HG03432 (cell line): ENCODE measurements at regions not wholly inside any gene's neighbourhood (a gene's known extent, or its start where the extent isn't known, plus 50 kb on each side); places are given as distances from the start of the nearest gene placed in this dataset.
A peak's percentile ranks its signal among the peaks of the same experiment; 100 is the strongest.
"Not testable (repeated sequence)": the region's sequence is repeated elsewhere in the genome, so short reads cannot be mapped to it uniquely, and the experiment has no call there.

ENCODE experiments used
- ATAC-seq: cut with Tn5 transposase; IDR thresholded peaks from one replicate; pipeline ENCODE4 v1.9.1; 2021; ENCODE audit warnings: mild to moderate bottlenecking, moderate library complexity; ENCODE audit not compliant: unreplicated experiment

- no peak for ATAC-seq
Measured at GRCh38 chr6:102742754-102743356, 1349.3 kb downstream of the GRIK2 start.

- ATAC-seq = no peak
Measured at GRCh38 chr6:102742028-102742427, 1348.5 kb downstream of the GRIK2 start.

- ATAC-seq = no peak
Measured at GRCh38 chr6:102736941-102737368, 1343.4 kb downstream of the GRIK2 start.

DNA sequence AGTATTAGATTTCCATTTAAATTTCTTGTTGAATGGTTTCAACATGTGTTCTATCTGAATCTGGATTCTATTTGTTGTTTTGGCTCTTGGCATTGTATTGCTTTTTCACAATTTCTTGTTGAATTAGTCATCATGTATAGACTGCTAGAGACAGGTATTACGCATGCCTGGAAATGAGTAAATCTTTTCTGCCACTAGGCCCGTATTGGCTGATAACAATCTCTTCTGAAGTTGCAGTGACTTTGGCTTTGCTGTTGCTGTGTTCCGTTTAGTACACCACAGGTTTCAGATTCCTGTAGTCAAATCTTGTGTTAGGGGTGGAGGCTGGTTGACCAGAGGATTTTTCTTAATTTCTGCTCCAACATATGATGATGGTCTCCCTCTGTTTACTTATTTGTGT lies 1339.4 kb downstream of the GRIK2 start:
- no peak for ATAC-seq

- ATAC-seq = not testable (repeated sequence)
Measured at GRCh38 chr6:102722086-102722485, 1328.6 kb downstream of the GRIK2 start.

DNA sequence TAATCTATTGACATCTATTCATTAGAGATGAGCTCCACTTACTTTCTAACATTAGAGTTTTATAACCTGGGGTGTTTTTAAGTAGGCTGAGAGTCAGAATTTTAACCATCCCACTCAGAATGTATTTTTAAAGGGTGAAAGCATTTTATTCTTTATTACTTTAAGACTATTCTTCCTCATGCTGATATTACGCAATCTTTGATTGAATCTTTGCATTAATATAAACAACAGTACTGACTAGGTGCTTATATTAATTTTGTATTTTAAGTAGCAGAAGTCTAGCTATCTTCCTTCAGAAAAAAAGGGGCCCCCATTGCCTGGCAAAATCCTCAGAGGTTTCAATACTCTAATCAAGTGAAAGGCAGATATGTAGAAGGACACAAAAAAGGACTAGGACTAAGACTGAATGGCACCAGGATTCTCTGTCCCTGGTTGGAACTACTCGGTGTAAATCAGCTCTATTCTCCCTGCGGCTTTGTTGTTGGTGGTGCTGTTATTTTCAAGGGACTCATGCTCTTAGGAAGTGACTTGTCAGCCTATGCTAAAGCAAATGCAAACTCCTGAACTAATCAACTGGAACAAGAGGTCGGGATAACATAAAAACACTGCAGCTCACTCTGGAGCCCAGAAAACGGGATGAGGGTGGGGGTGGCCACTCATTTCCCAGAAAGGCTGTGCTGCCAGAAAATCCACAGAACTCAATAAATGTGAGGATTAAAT lies 1324.4 kb downstream of the GRIK2 start:
- no peak for ATAC-seq

GRCh38 chr6:102717252-102717651 lies 1323.7 kb downstream of the GRIK2 start:
- ATAC-seq = no peak

- no peak for ATAC-seq
Measured at GRCh38 chr6:102701019-102701418, 1307.5 kb downstream of the GRIK2 start.

- no peak for ATAC-seq
Measured at GRCh38 chr6:102686461-102686860, 1293.0 kb downstream of the GRIK2 start.

GRCh38 chr6:102680413-102680812 lies 1286.9 kb downstream of the GRIK2 start:
- ATAC-seq = no peak

GRCh38 chr6:102679865-102680264 lies 1286.4 kb downstream of the GRIK2 start:
- no peak for ATAC-seq

DNA sequence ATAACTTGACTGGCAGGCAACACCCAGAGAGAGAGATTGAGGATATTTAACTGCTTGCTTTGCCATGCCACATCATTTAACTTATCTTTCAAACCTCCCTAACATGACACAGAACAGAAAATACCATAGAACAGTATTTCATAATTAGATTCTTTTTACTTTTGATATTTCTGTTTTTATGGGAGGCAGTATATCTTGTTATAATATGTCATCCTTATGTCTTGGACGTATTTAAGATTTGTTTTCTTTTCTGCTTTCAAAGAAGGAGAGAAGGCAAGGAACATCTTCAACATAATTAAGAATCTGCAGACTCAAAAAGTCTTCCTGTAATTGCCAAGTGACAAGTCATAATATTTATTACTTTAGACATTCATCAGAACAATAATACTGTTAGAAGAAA lies 1283.7 kb downstream of the GRIK2 start:
- ATAC-seq = no peak

DNA sequence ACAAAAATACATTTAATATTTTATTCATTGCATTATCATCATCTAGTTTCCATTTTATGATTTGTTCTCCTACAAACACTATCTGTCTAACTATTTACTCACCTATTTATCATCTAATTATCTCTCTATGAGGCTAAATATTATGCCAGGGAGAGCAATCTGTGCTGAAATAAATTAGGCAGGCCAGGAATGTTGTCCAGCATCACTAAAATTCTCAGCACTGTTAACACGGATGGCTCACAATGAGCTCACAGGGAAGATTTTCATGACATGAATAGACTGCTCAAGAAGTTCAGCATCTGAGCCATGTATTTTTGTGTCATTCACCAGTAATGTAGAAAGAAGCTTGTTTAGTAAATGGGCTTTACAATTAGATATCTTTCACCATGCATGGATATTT lies 1277.2 kb downstream of the GRIK2 start:
- ATAC-seq = no peak

DNA sequence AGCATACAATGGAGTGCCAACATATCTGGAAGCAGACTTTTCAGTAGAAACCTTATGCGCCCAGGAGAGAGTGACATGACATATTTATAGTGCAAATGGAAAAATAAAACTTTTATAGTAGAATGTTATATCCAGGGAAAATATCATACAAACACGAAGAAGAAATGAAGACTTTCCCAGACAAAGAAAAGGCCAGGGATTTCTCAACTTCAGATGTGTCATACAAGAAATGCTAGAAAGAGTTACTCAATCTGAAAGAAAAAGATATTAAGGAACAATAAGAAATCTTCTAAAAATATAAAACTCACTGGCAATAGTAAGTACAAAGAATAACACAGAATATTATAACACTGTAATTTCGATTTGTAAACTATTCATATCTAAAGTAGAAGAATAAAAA lies 1269.3 kb downstream of the GRIK2 start:
- ATAC-seq = no peak

DNA sequence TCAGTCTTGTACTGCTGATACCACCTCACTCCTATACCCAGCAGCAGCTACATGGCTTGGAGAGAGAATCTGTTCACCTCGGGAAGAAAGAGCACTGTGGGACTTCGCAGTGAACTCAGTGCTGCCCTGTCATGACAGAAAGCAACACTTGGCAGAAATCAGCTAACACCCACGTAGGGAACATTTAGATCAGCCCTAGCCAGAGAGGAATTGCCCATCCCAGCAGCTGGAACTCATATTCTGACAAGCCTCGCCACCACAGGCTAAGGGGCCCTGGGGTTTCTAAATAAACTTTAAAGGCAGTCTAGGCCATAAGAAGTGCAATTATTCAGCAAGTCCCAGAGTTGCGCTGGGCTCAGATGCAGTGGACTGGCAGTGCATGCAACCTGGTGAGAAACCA lies 1266.8 kb downstream of the GRIK2 start:
- no peak for ATAC-seq

DNA sequence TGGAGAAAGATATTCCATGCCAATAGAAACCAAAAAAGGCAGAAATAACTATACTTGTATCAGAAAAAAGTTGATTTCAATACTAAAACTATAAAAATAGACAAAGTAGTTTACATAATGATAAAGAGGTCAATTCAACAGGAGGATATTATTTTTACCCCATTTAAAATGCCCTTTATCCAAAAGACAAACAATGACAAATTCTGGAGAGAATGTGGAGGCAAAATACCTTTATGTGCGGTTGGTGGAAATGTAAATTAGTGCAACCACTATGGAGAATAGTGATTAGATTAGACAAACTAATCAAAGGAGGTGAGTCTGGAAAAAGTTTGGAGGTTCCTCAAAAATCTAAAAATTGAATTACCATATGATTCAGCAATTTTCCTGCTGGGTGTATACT lies 1262.3 kb downstream of the GRIK2 start:
- no peak for ATAC-seq

DNA sequence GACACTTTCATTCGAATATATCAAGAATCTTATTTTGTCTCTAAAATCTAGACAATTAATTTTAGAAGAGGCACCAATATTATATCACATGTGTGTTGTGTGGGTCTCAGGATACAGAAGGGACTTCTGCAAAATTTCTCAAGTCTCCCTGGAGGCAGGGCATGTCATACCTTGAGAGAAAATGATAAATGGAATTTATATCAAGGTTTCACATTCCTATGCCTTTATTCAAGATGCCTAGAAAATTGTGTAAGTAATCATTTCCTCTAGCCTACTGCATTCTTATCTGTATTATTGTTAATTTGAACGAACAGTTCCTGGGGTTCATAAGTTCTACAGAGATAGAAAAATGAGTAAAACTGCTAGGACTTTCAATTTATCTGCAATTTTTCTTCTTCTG lies 1247.9 kb downstream of the GRIK2 start:
- ATAC-seq = no peak

DNA sequence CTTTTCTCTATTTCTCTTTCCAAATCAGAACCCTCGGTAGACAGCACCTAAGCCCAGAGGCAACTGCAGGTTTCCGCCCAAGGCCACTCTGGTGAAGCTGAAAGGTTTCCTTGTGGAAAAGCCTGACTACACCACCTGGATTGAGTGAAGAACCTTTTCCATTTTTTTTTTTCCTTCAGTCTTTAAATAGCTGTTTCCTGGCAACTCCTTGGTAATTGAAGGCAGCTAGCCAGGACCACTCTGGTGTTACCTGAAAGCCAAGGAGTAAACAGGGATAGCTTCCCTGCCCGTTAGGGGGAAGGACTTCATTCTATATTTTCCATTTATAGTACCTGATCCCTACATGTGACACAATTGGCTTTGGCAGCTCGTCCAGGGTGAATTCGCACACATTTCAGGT lies 1238.4 kb downstream of the GRIK2 start:
- no peak for ATAC-seq

GRCh38 chr6:102623201-102623600 lies 1229.7 kb downstream of the GRIK2 start:
- ATAC-seq = no peak

GRCh38 chr6:102619585-102619984 lies 1226.1 kb downstream of the GRIK2 start:
- ATAC-seq = peak; percentile 65

DNA sequence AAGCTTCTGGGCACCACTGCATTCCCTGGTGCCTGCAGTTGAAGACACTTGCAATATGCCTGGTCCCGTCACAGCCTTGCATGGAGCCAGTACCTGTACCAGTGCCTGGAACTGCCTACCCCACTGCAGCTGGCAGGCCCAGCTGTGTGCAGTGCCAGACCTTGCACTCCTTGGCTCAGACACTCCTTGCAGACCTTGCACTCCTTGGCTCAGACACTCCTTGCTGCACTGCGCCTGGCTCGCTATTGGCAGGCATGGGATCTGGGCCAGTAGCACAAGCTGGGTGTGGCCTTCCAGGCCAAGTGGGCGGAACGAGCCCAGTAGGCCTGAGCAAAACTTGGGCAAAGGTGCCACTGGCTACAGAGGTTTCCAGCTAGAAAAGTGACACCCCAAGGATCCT lies 1189.1 kb downstream of the GRIK2 start:
- ATAC-seq = no peak

DNA sequence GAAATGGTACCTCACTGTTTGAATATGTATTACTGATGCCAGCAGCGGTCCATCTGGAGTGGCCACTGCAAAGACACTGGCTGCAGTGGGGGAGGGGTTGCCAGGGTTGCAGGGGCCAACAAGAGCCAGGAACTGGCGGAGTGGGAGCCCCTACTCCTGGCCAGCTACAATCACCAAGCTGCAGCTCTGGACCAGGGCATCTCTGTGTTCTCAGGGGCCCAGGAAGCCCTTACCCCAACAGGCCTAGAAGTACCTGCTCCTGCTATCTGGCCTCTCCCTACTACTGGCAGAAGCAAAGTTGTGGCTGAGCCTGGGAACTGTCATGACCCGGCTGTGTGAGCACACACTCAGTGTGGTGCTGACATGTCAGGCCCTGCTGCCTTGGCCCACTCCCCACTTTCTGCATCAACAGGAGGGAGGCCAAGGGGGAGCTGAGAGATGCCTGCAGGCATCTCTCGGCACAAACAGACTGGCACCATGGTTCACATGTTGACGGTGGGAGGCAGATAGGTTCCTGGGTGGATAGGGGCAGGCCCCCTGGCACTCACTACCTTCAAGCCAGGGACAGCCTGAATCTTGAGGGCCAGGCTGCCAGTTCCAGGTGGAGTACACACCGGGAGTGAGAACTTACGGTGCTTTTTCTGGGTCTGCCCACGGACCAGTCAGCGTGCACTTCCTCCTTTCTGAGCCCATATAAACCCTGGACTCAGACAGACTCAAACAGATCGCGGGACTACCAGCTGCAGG lies 1188.0 kb downstream of the GRIK2 start:
- ATAC-seq = no peak
